ENCODE measurements at regions not wholly inside any gene's neighbourhood (a gene's known extent, or its start where the extent isn't known, plus 50 kb on each side); places are given as distances from the start of the nearest gene placed in this dataset.

GRCh38 chrX:15948318-15948660 is 93.7 kb upstream of the AP1S2 start:
- POLR2A ChIA-PET (ENCODE audit: low non-redundant PET), result no interaction called here
- CTCF ChIA-PET, result no interaction called here
- TF ChIP-seq CTCF (conservative IDR thresholded peaks at IDR 0.05; ENCODE audit: low read depth), result no peak
- peak overlapping the region; percentile 53 for H3K27ac ChIP-seq
- DNase-seq (ENCODE audit: low spot score), result no peak

- H3K27ac ChIP-seq, result peak overlapping the region; percentile 54; the same call in 1 of the 2 replicates
- CTCF ChIA-PET, result interaction anchor here (0.6 kb wide), 1 partner anchor 28 kb away, joined by 3 read pairs; no protein-coding TSS in a partner anchor
- no peak for TF ChIP-seq CTCF (conservative IDR thresholded peaks at IDR 0.05; ENCODE audit: low read depth)
- DNase-seq (ENCODE audit: low spot score), result peak; percentile 21
- POLR2A ChIA-PET (ENCODE audit: low non-redundant PET), result no interaction called here
These were observed 93.2 kb upstream of the AP1S2 start for GRCh38 chrX:15947648-15948317.

GRCh38 chrX:15946783-15947580 is 92.4 kb upstream of the AP1S2 start:
- no peak for TF ChIP-seq CTCF (conservative IDR thresholded peaks at IDR 0.05; ENCODE audit: low read depth)
- peak overlapping the region; percentile 54; the same call in 1 of the 2 replicates for H3K27ac ChIP-seq
- peak; percentile 49 for DNase-seq (ENCODE audit: low spot score)
- POLR2A ChIA-PET (ENCODE audit: low non-redundant PET), result no interaction called here
- CTCF ChIA-PET, result no interaction called here

- no peak for TF ChIP-seq CTCF (conservative IDR thresholded peaks at IDR 0.05; ENCODE audit: low read depth)
- no peak overlapping the region for H3K27ac ChIP-seq
- DNase-seq (ENCODE audit: low spot score), result no peak
- POLR2A ChIA-PET (ENCODE audit: low non-redundant PET), result no interaction called here
- CTCF ChIA-PET, result no interaction called here
These were observed 88.8 kb upstream of the AP1S2 start for GRCh38 chrX:15943391-15943790.

- DNase-seq (ENCODE audit: low spot score), result no peak
- no peak overlapping the region for H3K27ac ChIP-seq
- TF ChIP-seq CTCF (conservative IDR thresholded peaks at IDR 0.05; ENCODE audit: low read depth), result no peak
- POLR2A ChIA-PET (ENCODE audit: low non-redundant PET), result no interaction called here
- CTCF ChIA-PET, result no interaction called here
These were observed 87.7 kb upstream of the AP1S2 start for GRCh38 chrX:15942307-15942706.

- CTCF ChIA-PET, result no interaction called here
- no peak overlapping the region for H3K27ac ChIP-seq
- TF ChIP-seq CTCF (conservative IDR thresholded peaks at IDR 0.05; ENCODE audit: low read depth), result no peak
- POLR2A ChIA-PET (ENCODE audit: low non-redundant PET), result no interaction called here
- no peak for DNase-seq (ENCODE audit: low spot score)
These were observed 85.1 kb upstream of the AP1S2 start for GRCh38 chrX:15939737-15940136.
